ENCODE measurements at regions not wholly inside any gene's neighbourhood (a gene's known extent, or its start where the extent isn't known, plus 50 kb on each side); places are given as distances from the start of the nearest gene placed in this dataset.
"Not testable (repeated sequence)": the region's sequence is repeated elsewhere in the genome, so short reads cannot be mapped to it uniquely, and the experiment has no call there.

- no peak for TF ChIP-seq CTCF (IDR thresholded peaks at IDR 0.05; ENCODE audit: borderline replicate concordance, insufficient read depth, low read depth, low read length)
- H3K4me3 ChIP-seq (ENCODE audit: low read depth, low read length): no peak overlapping the region
Observed at GRCh38 chrX:124771292-124771691, 424.9 kb downstream of the SH2D1A start.

- not testable (repeated sequence) for H3K4me3 ChIP-seq (ENCODE audit: low read depth, low read length)
Observed at GRCh38 chrX:124788253-124788652, 441.9 kb downstream of the SH2D1A start.

DNA sequence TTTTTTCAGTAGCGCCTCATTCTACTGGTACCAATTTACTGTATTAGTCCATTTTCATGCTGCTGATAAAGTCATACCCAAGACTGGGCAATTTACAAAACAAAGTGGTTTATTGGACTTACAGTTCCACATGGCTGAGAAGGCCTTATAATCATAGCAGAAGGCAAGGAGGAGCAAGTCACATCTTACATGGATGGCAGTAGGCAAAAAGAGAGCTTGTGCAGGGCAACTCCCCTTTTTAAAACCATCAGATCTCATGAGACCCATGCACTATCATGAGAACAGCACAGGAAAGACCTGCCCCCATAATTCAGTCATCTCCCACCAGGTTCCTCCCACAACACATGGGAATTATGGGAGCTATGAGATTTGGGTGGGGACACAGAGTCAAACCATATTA is 443.5 kb downstream of the SH2D1A start:
- H3K4me3 ChIP-seq (ENCODE audit: low read depth, low read length): not testable (repeated sequence)

DNA sequence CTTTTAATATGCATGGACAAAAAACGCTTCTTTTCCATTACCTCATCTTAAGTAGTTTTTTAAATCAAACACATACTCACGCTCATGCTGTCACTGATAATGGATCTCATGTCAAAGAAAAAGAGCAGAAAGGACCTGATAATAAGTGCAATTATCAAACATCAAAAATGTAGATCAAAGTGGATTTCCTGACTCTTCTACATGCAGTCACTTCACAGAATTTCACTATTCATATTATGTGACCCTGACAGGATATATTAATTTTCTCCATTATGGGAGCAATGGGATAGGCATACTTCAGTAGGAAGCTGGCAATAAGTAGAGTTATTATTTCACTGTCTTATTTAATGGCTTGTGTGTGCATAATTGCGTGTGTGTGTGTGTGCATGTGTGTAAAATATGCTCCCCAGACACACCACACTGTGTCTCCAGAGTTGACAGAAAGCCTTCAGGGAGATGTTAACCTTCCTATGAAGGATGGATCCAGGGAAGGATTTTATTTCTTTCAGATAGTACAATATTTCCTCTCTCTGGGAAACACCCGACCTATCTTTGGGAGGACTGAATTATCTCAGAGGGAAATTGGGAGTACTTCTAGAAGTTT is 445.2 kb downstream of the SH2D1A start:
- no peak for TF ChIP-seq CTCF (IDR thresholded peaks at IDR 0.05; ENCODE audit: borderline replicate concordance, insufficient read depth, low read depth, low read length)
- no peak overlapping the region for H3K4me3 ChIP-seq (ENCODE audit: low read depth, low read length)

DNA sequence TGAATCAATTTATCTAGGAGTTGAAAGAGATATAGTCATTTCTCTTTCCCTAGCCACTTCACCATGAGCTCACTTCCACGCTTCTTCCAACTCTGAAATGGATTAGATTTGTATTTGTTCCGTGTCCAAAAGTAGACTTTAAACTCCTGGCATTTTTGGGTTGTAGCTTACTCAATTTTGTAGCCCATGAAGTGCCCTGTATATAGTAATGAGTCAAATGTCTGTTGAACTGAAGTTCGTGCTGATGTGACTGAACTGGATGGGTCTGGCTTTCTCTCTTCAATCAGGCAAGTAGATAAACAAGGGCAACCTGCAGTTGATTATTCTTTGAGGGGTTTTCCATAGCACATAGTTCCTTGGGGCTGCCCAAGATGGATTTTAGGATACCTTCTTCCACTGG is 450.6 kb downstream of the SH2D1A start:
- no peak overlapping the region for H3K4me3 ChIP-seq (ENCODE audit: low read depth, low read length)
- TF ChIP-seq CTCF (IDR thresholded peaks at IDR 0.05; ENCODE audit: borderline replicate concordance, insufficient read depth, low read depth, low read length): no peak

- H3K4me3 ChIP-seq (ENCODE audit: low read depth, low read length): no peak overlapping the region
Observed at GRCh38 chrX:124804962-124805361, 458.6 kb downstream of the SH2D1A start.

DNA sequence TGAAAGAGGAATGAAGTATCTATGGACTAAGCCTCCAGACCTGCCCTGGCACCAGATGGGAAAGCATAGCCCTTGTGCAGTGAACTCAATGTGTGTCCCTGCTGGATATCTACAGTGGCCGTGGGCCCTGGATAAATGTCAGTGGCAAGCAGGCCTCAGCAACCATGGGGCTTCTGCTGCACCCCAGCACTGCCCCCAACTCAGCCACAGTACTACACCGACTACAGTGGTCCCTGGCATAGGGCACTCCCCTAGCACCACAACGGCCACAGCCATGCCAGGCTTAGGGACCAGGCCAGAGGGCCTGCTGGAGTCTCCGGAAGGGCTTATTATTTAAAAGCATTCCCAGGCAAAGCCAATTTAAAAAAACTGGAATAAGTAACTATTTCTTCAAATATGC is 459.1 kb downstream of the SH2D1A start:
- no peak for TF ChIP-seq CTCF (IDR thresholded peaks at IDR 0.05; ENCODE audit: borderline replicate concordance, insufficient read depth, low read depth, low read length)
- H3K4me3 ChIP-seq (ENCODE audit: low read depth, low read length): no peak overlapping the region

More at GRCh38 chrX:124804962-124805361, 458.6 kb downstream of the SH2D1A start:
- no peak for TF ChIP-seq CTCF (IDR thresholded peaks at IDR 0.05; ENCODE audit: borderline replicate concordance, insufficient read depth, low read depth, low read length)

- H3K4me3 ChIP-seq (ENCODE audit: low read depth, low read length): no peak overlapping the region
- no peak for TF ChIP-seq CTCF (IDR thresholded peaks at IDR 0.05; ENCODE audit: borderline replicate concordance, insufficient read depth, low read depth, low read length)
Observed at GRCh38 chrX:124814106-124814505, 467.7 kb downstream of the SH2D1A start.

Measured in GM12875 (cell line).